Ascending aorta (tissue), 2 donors: ENCODE measurements at regions not wholly inside any gene's neighbourhood (a gene's known extent, or its start where the extent isn't known, plus 50 kb on each side); places are given as distances from the start of the nearest gene placed in this dataset.

ENCODE experiments used
- DNase-seq, 2 donors: peaks; one replicate each; pipeline ENCODE4 v3.0.0-alpha.2; 2019; ENCODE audit warnings: low spot score in 2 of 2
- H3K27ac ChIP-seq, 2 donors: fragments of 200-600 bp; sonication (generic); one replicate each; pipeline ENCODE4 v1.5.1; 2016 to 2017; ENCODE audit warnings: mild to moderate bottlenecking in 1 of 2
- H3K27me3 ChIP-seq: fragments of 200-600 bp; sonication (generic); one replicate; pipeline ENCODE4 v1.5.1; 2017
- H3K36me3 ChIP-seq, 2 donors: fragments of 200-600 bp; sonication (generic); one replicate each; pipeline ENCODE4 v1.5.1; 2016
- H3K4me1 ChIP-seq, 2 donors: fragments of 200-600 bp; sonication (generic); one replicate each; pipeline ENCODE4 v1.5.1; 2016 to 2017; ENCODE audit warnings: mild to moderate bottlenecking in 1 of 2
- H3K4me3 ChIP-seq, 2 donors: fragments of 200-600 bp; sonication (generic); one replicate each; pipeline ENCODE4 v1.5.1; 2016 to 2017; ENCODE audit warnings: mild to moderate bottlenecking in 1 of 2
- H3K9me3 ChIP-seq, 2 donors: fragments of 200-600 bp; sonication (generic); one replicate each; pipeline ENCODE4 v1.5.1; 2016
- CTCF ChIP-seq, 3 experiments: fragments of 200-600 bp in 2 of 3; fragments of 450-650 bp in 1 of 3; sonication (generic) in 2 of 3; IDR thresholded peaks; one replicate each; pipeline ENCODE4 v1.5.1; 2016 to 2019; ENCODE audit warnings: antibody characterized with exemption in 3 of 3, mild to moderate bottlenecking in 1 of 3, moderate library complexity in 1 of 3
- intact Hi-C: fragments of 100-400 bp; cut with DNase I; formaldehyde crosslinking; loops from one replicate; pipeline ENCODE4 v1.15.1; 2023

GRCh38 chr14:98501836-98502235 lies 770.2 kb downstream of the BCL11B start:
- intact Hi-C loops, result no loop called here
- no peaks in the 10 kb centered on the region for H3K27me3 ChIP-seq
- DNase-seq, result no peak
- H3K27ac ChIP-seq, result no peak overlapping the region
- no peak overlapping the region for H3K4me3 ChIP-seq
- H3K4me1 ChIP-seq, result no peaks in the 10 kb centered on the region
- H3K9me3 ChIP-seq, result no peaks in the 10 kb centered on the region
- TF ChIP-seq CTCF (IDR thresholded peaks at IDR 0.05), result no peak
- H3K36me3 ChIP-seq, result no peaks in the 10 kb centered on the region

DNA sequence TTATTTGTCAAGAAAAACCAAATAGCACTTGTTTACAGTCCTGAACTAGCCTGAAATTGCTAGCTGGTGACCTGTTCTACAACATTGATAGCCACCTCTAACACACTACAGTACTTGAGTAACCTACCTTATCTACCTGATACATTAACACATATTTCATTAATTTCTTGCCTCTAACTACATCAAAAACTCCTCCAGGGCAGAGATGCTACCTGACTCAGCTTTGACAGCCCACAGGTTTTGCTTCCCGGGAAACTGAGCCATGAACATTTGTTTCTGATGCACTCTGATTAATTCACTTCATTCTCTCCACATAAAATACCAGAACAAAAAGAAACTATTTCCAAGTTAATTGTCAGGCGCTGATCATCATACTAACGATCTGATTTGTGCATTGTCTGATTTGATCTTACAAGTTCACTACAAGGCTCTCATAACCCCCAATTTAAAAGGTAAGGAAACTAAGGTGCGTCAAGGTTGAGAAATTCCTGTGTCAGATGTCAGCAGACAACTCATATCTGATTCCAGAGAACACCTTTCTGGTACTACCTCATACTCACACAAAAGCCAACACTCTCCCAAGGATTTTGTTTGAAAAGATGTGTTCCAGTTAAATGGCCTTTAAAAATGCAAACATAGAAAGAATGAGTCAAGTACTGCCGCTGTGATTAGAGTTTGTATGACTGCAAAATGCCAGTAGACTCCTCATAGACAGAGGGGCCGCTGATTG lies 768.7 kb downstream of the BCL11B start:
- DNase-seq, result no peak
- H3K27ac ChIP-seq, result no peak overlapping the region
- no peak overlapping the region for H3K4me3 ChIP-seq
- H3K9me3 ChIP-seq, result no peaks in the 10 kb centered on the region
- intact Hi-C loops, result no loop called here
- no peaks in the 10 kb centered on the region for H3K4me1 ChIP-seq
- TF ChIP-seq CTCF (IDR thresholded peaks at IDR 0.05), result no peak
- no peaks in the 10 kb centered on the region for H3K27me3 ChIP-seq
- H3K36me3 ChIP-seq, result no peaks in the 10 kb centered on the region

GRCh38 chr14:98507264-98507663 lies 764.7 kb downstream of the BCL11B start:
- intact Hi-C loops, result no loop called here
- H3K4me3 ChIP-seq, result no peak overlapping the region
- DNase-seq, result no peak
- no peak overlapping the region for H3K27ac ChIP-seq
- peaks cover 0 to 3% of the 10 kb centered on the region in 2 donors for H3K9me3 ChIP-seq
- TF ChIP-seq CTCF (IDR thresholded peaks at IDR 0.05), result no peak
- H3K4me1 ChIP-seq, result no peaks in the 10 kb centered on the region
- H3K27me3 ChIP-seq, result no peaks in the 10 kb centered on the region
- no peaks in the 10 kb centered on the region for H3K36me3 ChIP-seq

DNA sequence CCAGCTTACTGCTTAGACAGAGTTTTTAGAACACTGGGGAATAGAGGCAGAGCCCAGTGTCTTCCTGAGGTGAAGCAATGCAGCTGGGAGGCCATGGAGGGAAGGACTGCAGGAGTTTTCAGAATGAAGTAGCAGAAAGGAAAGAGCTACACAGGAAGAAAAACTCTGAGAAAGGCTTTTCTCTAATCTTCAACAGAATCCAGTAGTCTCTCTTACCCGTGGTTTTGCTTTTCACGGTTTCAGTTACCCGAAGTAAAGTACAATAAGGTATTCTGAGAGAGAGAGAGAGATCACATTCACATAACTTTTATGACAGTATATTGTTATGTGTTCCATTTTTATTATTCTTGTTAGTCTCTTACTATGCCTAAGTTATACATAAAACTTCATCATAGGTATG lies 761.6 kb downstream of the BCL11B start:
- TF ChIP-seq CTCF (IDR thresholded peaks at IDR 0.05), result no peak
- intact Hi-C loops, result no loop called here
- Histone ChIP-seq H3K36me3 (no peaks in the 10 kb centered on the region), H3K4me3 (no peak overlapping the region), H3K27me3 (no peaks in the 10 kb centered on the region), H3K9me3 (peaks cover 0 to 3% of the 10 kb centered on the region in 2 donors), H3K4me1 (no peaks in the 10 kb centered on the region), H3K27ac (no peak overlapping the region)
- DNase-seq, result no peak

- TF ChIP-seq CTCF (IDR thresholded peaks at IDR 0.05), result no peak
- Histone ChIP-seq H3K27ac (no peak overlapping the region), H3K4me3 (no peak overlapping the region), H3K27me3 (no peaks in the 10 kb centered on the region), H3K36me3 (no peaks in the 10 kb centered on the region), H3K9me3 (peaks cover 0 to 3% of the 10 kb centered on the region in 2 donors), H3K4me1 (no peaks in the 10 kb centered on the region)
- intact Hi-C loops, result no loop called here
- DNase-seq, result no peak
These were observed 759.3 kb downstream of the BCL11B start for GRCh38 chr14:98512501-98513251.
